ENCODE measurements at regions not wholly inside any gene's neighbourhood (a gene's known extent, or its start where the extent isn't known, plus 50 kb on each side); places are given as distances from the start of the nearest gene placed in this dataset.

DNA sequence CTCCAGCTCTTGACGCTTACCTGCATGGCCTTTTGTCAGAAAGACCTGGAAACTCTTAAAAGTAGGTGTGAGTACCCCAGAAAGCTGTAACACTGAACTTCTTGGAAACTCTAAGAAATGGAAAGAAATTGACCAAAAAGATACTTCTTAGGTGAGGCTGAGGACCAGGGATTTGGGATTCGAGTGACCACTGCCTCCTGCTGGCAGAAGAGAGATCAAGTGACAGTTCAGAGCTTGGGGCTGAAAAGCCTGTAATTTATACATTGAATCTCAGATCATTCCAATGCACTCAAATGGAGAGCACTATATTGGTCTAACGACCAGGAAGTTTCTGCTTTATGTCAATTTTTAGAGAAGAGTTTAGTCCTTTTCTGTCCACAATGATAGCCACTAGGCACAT lies 204.6 kb downstream of the PDGFRA start:
- DNase-seq: no peak
- H3K27ac ChIP-seq: no peak overlapping the region
- intact Hi-C loops (cut with DNase I): loop anchor here in 3 of 10 donors (5.0 to 10.0 kb wide), 3 partner anchors 41 to 59 kb away; no protein-coding TSS in a partner anchor
- TF ChIP-seq, protein P1, sequence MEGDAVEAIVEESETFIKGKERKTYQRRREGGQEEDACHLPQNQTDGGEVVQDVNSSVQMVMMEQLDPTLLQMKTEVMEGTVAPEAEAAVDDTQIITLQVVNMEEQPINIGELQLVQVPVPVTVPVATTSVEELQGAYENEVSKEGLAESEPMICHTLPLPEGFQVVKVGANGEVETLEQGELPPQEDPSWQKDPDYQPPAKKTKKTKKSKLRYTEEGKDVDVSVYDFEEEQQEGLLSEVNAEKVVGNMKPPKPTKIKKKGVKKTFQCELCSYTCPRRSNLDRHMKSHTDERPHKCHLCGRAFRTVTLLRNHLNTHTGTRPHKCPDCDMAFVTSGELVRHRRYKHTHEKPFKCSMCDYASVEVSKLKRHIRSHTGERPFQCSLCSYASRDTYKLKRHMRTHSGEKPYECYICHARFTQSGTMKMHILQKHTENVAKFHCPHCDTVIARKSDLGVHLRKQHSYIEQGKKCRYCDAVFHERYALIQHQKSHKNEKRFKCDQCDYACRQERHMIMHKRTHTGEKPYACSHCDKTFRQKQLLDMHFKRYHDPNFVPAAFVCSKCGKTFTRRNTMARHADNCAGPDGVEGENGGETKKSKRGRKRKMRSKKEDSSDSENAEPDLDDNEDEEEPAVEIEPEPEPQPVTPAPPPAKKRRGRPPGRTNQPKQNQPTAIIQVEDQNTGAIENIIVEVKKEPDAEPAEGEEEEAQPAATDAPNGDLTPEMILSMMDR (IDR thresholded peaks at IDR 0.05): peak in 8 of 9 donors; percentile 18 to 61 (median 43)
- H3K36me3 ChIP-seq: no peaks in the 10 kb centered on the region
- 52 to 54% methylated on average over 3 of the region's 3 CpGs for WGBS, 2 donors
- no peak overlapping the region for H3K4me3 ChIP-seq
- H3K4me1 ChIP-seq: no peaks in the 10 kb centered on the region
- ATAC-seq: no peak
- peaks cover 0 to 9% (median 0%) of the 10 kb centered on the region in 7 donors for H3K27me3 ChIP-seq
- H3K9me3 ChIP-seq: no peaks in the 10 kb centered on the region

DNA sequence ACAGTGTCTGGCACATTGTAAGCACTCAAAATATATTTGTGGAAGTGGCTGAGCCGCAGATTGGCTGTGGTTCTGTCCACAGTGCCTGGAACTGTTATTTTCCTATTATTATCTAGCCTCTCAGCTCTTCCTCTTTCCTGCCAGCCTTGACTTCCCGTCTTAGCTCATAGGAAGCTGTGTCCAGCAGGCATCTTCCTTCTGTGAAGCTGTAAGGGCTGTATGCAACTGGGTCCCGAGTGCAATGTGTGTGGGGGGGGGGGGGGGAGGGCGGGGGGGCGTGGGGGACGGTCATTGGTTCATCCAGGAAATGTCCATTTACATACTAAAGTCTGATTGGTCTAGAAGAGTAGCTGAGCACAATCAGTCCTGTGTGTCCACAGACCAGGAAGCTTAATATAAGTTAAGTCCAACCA lies 210.7 kb downstream of the PDGFRA start:
- Histone ChIP-seq H3K9me3 (no peaks in the 10 kb centered on the region), H3K27ac (peak overlapping the region in 7 of 10 donors; percentile 6 to 69 (median 49)), H3K27me3 (peaks cover 0 to 5% (median 0%) of the 10 kb centered on the region in 7 donors), H3K36me3 (no peaks in the 10 kb centered on the region), H3K4me3 (peak overlapping the region in 6 of 10 donors; percentile 16 to 45 (median 23)), H3K4me1 (peaks cover 0 to 15% (median 0%) of the 10 kb centered on the region in 9 donors)
- DNase-seq (peak in 1 of 2 donors; percentile 36), ATAC-seq (peak; percentile 86 to 96 (median 90))
- TF ChIP-seq, protein P1 (IDR thresholded peaks at IDR 0.05): no peak
- 21 to 31% methylated on average over 5 to 6 of the region's 6 CpGs for WGBS, 2 donors
- intact Hi-C loops (cut with DNase I): loop anchor here (2.0 to 10.0 kb wide), 8 partner anchors 55 to 515 kb away; no protein-coding TSS in a partner anchor

DNA sequence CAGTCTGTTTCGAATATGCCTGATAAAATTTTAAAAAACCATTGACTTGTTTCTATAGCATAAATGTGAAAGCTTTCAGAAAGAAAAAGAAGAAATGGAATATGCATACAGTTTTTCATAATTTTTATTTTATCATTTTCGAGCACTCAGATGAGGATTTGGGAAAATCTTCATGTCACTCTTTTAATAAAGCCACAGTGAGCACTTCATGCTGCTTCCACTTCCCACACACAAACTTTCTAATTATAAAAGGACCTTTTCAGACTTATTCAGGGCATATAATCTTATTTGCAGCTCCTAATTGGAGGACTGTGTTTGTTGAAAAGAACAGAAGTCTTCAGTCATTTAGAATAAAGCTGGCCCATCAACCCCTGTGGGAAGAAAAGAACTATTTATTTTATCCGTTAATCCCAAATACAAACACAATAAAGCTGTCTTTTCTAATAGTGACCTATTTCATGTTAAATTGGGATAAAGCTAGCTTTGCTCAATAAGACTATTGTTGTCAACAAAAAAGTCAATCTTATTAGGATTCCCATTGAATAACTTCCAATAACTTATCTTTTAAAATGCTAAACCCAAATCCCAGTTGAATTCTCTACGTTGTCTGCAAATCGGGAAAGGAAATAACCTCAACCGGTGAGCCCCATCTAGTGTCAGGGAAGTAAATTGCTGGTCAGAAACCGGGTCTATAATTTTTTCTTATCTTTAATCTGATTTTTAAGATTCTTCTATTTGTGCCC lies 211.5 kb downstream of the PDGFRA start:
- TF ChIP-seq, protein P1 (IDR thresholded peaks at IDR 0.05): peak; percentile 30 to 77 (median 67)
- no peaks in the 10 kb centered on the region for H3K36me3 ChIP-seq
- H3K4me3 ChIP-seq: peak overlapping the region in 7 of 10 donors; percentile 3 to 45 (median 20)
- H3K4me1 ChIP-seq: peaks cover 0 to 15% (median 0%) of the 10 kb centered on the region in 9 donors
- WGBS, 2 donors: 20 to 25% methylated on average over 7 of the region's 7 CpGs
- ATAC-seq: peak in 2 of 8 donors; percentile 53 to 81
- peak in 1 of 2 donors; percentile 18 for DNase-seq
- peak overlapping the region in 7 of 10 donors; percentile 22 to 69 (median 40) for H3K27ac ChIP-seq
- H3K27me3 ChIP-seq: peaks cover 0 to under 1% (median 0%) of the 10 kb centered on the region in 7 donors
- H3K9me3 ChIP-seq: no peaks in the 10 kb centered on the region
- intact Hi-C loops (cut with DNase I): loop anchor here in 8 of 10 donors (2.0 to 10.0 kb wide), 6 partner anchors 58 to 514 kb away; no protein-coding TSS in a partner anchor

DNA sequence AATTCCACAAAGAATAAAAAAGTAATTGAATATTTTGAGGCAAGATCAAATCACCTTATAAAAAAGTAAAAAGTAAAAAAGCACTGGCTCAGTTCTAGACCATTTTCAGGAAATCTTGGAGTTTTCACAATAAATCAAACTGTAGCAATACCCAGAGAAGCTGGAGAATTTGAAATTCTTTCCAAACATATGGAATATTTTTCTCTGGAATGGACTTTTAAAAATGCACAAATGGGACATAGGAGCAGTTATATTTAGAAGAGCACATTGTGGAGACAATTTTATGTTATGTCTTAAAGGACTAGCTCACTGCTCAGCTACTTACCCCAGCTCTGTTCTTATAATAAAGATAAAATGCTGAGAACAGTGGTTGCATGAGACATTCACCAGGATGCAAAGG lies 211.9 kb upstream of the KIT start:
- DNase-seq (no peak), ATAC-seq (no peak)
- H3K27me3 ChIP-seq: no peaks in the 10 kb centered on the region
- TF ChIP-seq, protein P1 (IDR thresholded peaks at IDR 0.05): no peak
- no peak overlapping the region for H3K4me3 ChIP-seq
- intact Hi-C loops (cut with DNase I): loop anchor here in 2 of 10 donors (5.0 to 10.0 kb wide), 2 partner anchors 109 to 509 kb away; no protein-coding TSS in a partner anchor
- H3K27ac ChIP-seq: no peak overlapping the region
- no peaks in the 10 kb centered on the region for H3K36me3 ChIP-seq
- peaks cover 0 to under 1% (median 0%) of the 10 kb centered on the region in 9 donors for H3K4me1 ChIP-seq
- peaks cover 0 to 21% (median 7%) of the 10 kb centered on the region in 11 donors for H3K9me3 ChIP-seq
